HG02642 (cell line): ENCODE measurements at regions not wholly inside any gene's neighbourhood (a gene's known extent, or its start where the extent isn't known, plus 50 kb on each side); places are given as distances from the start of the nearest gene placed in this dataset.
A peak's percentile ranks its signal among the peaks of the same experiment; 100 is the strongest.
"Not testable (repeated sequence)": the region's sequence is repeated elsewhere in the genome, so short reads cannot be mapped to it uniquely, and the experiment has no call there.

Experiments used
- ATAC-seq: cut with Tn5 transposase; IDR thresholded peaks from one replicate; pipeline ENCODE4 v1.9.1; 2021; ENCODE audit warnings: mild to moderate bottlenecking; ENCODE audit not compliant: unreplicated experiment, poor library complexity

- ATAC-seq = no peak
Observed at GRCh38 chr17:71727723-71728122, 393.1 kb upstream of the SOX9 start.

DNA sequence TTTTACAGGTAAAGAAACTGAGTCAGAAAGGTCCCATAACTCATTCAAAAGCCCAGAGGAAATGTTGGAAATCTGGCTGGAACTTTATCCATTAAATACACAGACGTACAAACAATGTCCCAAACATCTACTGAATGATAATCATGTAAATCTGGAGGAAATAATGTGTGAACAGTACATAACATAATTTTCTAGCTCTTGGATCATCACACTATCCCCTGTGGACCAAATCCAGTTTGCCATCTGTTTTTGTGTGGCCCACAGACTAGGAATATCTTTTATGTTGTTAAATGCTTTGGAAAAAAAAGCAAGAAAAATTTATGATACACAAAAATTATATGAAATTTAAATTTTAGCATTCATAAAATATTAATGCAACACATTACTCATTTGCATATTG lies 389.9 kb upstream of the SOX9 start:
- no peak for ATAC-seq

DNA sequence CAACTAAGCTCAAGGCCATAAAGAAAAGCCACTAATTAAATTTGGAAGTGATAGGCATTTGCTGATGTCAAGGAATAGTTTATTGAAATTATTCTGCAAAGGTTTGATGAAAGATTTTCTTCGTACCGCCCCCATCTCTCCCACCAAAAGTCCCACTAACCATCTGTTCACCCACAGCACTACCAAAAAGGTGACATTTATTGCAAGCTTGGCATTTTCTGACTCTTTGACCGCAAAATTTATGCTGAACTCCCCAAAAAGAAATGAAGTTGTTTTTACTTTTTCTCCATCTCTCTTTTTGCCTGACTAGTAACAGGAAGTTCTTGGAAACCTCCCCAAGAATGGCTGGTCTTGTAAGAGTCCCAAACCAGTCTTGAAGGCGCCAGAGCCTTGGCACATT lies 384.9 kb upstream of the SOX9 start:
- no peak for ATAC-seq

DNA sequence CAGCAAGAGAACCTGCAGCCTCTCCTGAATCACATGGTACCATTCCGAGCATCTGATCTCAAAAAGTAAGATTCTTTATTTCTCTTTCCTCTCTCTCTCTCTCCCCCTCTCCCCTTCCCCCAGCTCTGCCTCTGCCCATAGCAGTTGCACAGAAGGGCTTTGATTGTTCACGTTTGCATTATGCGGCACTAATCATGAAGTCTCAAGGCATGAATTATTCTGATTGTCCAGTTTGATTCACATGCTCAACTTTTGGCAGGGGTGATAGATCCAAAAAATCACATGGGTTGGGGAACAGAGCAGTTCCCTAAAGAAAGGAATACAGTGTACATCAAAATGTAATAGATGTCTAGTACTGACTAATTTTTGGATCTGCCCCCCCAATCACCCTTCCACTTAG lies 380.0 kb upstream of the SOX9 start:
- ATAC-seq = no peak

DNA sequence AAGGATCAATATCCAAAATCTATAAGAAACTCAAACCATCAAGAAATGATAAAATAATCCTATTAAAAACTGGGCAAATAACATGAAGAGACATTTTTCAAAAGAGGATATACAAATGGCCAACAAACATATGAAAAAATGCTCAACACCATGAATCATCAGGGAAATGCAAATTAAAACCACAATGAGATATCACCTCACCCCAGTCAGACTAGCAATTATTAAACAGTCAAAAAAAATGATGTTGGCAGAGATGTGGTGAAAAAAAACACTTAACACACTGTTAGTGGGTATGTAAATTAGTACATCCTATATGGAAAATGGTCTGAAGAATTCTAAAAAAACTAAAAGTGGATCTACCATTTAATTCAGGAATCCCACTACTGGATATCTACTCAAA lies 379.0 kb upstream of the SOX9 start:
- no peak for ATAC-seq

- ATAC-seq = no peak
Observed at GRCh38 chr17:71748872-71749271, 371.9 kb upstream of the SOX9 start.

- no peak for ATAC-seq
Observed at GRCh38 chr17:71753070-71753469, 367.8 kb upstream of the SOX9 start.

DNA sequence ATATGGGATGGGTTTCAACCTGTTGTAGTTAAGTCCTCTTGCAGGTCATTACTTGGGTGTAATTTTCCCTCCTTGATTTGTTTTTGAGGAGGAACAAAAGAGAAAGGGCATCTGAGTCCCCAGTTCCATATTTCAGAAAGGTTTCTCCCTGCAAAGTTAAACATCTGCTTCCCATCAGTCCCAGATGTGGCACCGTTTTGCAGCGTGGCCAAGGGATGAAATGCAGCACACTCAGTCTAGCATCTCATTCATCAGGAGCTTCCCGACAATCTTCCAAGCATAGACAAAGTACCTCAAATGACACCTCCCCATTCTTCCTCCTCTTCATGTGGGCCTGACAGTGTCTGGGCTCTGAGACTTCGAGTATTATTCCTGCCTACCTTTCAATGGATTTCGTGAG lies 363.7 kb upstream of the SOX9 start:
- no peak for ATAC-seq

DNA sequence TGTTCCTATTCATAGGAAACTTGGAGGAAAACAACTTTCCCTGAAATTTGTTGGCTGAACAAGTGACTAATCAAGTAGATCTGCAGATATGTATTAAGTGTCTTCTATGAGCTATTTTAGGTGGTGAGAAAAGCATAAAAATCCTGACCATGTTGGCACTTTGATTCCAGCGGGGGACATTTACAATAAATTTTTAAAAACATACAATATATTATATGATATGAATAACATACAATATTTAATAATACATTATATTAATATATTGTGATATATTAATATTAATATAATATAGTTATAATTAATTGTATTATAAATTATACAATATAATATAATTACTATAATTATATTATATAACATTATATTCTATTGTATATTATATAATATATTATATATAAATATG lies 362.9 kb upstream of the SOX9 start:
- ATAC-seq = no peak

GRCh38 chr17:71759422-71760060 lies 361.3 kb upstream of the SOX9 start:
- no peak for ATAC-seq

DNA sequence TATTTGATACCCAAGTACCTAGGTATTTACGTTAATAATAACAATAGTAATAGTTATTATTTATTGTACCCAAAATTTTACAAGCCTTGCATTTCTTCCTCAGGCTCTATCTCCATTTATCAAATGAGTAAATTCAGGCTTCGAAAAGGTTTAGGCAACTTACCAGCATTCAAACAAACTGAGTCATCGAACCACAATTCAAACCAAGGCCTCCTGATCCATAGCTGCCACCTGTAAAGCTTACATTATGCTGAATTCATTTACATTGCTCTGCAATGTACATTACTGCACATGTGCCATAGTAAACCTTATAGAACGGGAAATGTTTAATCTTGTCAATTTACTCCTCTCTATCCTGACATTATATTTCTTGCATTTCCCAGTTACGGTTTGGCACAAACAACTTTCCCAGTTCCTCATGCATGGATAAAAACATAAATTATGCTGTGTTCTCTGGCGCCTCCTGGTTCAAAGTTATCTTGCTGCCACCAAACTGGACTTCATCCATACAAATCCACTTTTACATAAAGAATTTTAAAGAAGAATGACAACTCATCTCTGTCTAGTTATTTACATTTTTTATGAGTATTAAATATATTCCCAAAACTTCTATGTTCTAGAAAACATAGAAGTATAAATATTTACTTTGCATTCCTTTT lies 360.6 kb upstream of the SOX9 start:
- ATAC-seq = no peak

DNA sequence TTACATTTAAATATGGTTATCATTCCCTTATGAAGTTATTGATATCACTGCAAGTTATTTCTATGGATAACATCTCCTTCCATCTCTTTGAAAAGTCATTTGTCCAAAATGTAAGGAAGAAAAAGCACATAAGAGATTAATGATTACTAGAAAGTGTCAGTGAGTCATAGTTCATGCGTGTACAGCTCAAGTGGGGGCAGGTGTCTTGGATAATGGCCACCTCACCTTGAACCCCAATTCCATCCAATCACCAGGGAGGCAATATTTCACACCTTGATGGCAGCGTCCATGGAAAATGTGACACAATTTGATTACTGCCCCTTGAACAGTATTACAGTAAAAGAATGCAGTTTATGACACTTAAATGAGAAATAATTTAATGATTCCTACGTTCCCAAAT lies 358.3 kb upstream of the SOX9 start:
- no peak for ATAC-seq

DNA sequence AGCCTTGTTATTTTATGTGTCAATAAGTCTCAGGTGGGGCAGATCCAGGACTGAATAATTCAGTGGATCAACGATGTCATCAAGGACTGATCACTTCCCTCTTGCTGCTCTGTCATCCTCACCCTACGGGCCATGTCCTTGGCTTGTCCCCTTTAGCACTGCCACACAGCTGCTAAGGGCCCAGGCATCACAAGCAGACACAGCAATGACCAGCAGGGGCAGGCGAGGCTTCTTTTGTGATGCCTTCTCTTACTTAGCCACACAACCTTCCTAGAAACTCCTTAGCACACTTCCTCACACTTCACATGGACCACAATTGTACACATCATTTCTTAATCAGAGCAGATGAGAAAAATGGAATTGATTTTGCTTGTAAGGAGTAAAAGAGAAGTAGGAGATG lies 356.3 kb upstream of the SOX9 start:
- ATAC-seq = peak; percentile 51

- ATAC-seq = no peak
Observed at GRCh38 chr17:71765437-71765836, 355.4 kb upstream of the SOX9 start.

- no peak for ATAC-seq
Observed at GRCh38 chr17:71769850-71770249, 351.0 kb upstream of the SOX9 start.

- ATAC-seq = no peak
Observed at GRCh38 chr17:71777048-71777640, 343.7 kb upstream of the SOX9 start.

DNA sequence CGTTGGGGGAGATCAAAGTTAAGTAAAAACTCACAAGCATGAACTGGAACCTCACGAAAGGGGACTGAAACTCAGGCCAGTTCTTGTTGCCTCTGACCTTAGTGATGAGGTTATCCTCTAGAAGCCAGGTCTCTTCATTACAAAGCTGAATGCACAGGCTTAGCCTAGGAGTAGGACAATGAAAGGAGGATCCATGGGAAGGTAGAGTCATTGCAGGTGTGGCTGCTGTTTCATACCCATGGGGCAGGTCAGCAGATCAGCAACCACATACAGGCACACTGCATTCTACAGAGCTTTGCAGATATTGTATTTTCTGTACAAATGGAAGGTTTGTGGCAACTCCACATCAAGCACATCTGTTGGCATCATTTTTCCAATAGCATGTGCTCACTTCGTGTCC lies 341.3 kb upstream of the SOX9 start:
- no peak for ATAC-seq

DNA sequence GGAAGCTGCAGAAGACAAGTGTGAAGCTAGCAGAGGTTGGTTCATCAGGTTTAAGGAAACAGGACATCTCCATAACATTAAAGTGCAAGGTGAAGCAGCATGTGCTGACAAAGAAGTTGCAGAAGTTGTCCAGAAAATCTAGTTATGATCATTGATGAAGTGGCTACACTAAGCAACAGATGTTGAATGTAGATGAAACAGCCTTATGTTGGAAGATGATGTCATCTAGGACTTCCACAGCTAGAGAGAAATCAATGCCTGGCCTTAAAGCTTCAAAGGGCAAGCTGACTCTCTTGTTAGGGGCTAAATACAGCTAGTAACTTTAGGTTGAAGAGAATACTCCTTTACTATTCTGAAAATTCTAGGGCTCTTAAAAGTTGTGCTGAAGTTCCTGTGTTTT lies 340.2 kb upstream of the SOX9 start:
- ATAC-seq = no peak

- not testable (repeated sequence) for ATAC-seq
Observed at GRCh38 chr17:71782021-71782420, 338.8 kb upstream of the SOX9 start.

DNA sequence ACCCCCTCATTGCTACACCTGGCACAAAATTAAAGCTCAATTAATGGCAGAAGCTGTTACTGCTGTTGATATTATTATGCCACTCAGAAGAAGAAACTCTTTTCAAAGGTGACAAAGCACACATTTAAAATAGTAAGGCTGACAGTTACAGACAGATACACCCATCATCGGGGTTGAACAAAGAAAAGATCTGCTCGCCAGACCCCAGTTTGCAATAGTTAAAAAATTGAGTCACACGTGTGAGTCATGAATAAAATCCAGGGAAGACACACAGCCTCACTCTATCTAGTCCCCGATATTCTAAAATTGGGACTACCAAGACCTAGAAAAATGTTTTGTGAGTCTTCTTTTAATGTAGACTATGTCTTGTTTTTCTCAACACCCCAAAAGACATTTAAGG lies 330.0 kb upstream of the SOX9 start:
- no peak for ATAC-seq

DNA sequence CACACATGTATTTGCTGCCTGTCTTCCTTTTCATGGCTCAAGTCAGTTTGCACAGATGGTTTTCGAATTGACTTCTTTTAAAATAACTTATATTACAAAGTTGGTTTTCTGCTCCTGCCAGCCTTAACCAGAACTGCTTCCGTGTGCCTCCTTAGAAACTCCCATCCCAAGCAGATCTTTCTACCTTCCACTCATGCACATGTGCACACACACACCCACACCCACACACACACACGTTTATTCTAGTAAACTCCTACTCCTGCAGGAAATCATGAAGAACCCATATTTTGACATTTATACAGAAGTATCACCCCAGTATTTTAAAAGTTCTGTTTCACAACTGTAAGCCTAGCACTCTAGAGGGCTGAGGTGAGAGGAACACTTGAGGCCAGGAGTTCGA lies 329.5 kb upstream of the SOX9 start:
- ATAC-seq = no peak

GRCh38 chr17:71792966-71793365 lies 327.9 kb upstream of the SOX9 start:
- no peak for ATAC-seq
